HUDEP-2 (cell line): ENCODE measurements at regions not wholly inside any gene's neighbourhood (a gene's known extent, or its start where the extent isn't known, plus 50 kb on each side); places are given as distances from the start of the nearest gene placed in this dataset.
A peak's percentile ranks its signal among the peaks of the same experiment; 100 is the strongest.

Experiments
- DNase-seq, 76 experiments: peaks; one replicate each; lab custom pipeline; 2025; ENCODE audit not compliant: unreplicated experiment in 76 of 76; lab: John Stamatoyannopoulos, UW

DNA sequence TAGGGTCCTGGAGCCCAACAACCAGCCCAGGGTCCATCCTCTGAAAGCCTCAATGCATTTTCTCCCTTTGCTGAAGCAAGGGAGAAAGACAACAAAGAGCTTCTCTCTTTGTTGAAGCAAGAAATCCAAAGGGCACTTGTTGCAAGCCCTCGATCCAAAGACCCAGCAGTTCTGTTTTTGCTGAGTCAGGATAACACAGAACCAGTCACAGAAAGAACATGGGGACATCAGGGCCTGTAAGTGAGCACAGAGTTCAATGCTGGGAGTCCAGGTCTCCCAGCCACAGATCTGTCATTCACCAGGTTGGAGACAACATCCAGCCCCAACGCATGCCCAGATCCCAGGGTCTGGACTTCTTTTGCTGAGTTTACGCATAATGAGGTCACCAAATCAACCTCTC lies 315.8 kb upstream of the KLHL29 start:
- no peak for DNase-seq

DNA sequence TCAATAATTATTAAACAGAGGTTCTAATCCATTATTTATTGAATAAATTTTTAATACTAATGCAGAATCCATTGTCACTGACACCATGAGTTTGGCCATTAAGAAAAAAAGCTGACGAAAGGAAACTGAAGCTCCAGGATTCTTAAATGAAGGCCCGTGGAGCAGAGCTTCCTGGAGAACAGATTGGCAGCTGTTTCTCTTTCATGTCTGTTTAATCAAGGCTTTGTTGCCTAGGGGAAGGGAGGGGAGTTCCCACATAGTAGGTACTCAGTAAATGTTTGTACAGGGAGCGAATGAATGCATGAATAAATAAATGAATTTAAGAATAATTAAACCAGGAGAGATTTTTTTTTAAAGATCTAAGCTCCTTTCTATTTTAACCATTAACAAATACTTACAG lies 315.1 kb upstream of the KLHL29 start:
- no peak for DNase-seq

DNA sequence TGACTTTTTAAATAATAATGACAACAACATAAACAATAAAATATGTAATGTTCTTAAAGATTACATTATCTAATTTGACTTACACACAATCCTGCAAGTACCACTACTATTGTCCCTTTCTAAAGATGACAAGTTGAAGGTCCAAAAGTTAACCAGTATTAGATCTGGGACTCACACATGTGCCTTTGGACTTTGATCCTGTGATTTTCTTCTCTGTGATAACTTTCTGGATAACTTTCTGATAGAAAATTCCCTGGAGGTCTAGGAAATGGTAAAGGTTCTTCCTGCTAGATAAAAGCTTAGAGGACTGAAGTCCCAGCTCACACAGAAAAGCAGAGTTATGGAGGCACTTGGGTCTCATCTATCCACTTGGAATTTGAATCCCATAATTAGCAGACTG lies 311.9 kb upstream of the KLHL29 start:
- DNase-seq = no peak

DNA sequence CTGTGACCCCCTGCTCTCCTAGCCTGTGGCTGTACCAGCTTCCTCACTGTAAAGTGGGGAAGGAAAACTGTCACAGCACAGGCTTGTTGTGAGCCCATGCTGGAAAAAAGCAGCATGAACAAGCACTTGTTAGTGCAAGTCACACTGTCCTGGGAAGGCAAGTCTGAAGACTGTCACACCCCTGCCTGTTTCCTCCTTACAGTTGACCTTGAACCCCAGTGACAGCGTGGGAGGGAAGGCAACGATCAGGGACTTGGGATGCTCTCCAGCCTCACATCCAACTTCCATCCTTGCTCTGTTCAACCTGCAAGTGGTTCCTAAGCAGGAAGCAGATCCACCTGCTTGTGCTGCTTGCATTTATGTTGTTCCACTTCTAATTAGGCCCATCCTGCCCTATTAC lies 311.3 kb upstream of the KLHL29 start:
- DNase-seq = no peak

DNA sequence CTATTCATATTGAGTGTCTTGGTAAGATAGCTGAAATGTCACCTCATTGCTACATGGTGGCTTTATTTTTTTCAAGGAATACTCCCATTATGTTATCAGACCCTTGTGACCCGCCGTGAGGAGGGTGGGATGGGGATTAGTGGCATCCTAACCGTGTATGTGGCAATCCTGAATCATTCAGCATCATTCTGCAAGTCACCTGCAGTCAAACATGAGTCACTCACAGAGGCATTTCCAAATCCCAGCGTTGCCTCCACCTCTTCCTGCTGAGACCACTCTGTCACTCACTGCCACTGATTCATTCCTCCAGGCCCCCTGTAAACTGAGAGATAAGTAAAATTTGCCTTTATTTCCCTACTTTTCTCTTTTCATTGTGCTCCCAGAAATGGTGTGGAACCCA lies 307.4 kb upstream of the KLHL29 start:
- DNase-seq = no peak

DNA sequence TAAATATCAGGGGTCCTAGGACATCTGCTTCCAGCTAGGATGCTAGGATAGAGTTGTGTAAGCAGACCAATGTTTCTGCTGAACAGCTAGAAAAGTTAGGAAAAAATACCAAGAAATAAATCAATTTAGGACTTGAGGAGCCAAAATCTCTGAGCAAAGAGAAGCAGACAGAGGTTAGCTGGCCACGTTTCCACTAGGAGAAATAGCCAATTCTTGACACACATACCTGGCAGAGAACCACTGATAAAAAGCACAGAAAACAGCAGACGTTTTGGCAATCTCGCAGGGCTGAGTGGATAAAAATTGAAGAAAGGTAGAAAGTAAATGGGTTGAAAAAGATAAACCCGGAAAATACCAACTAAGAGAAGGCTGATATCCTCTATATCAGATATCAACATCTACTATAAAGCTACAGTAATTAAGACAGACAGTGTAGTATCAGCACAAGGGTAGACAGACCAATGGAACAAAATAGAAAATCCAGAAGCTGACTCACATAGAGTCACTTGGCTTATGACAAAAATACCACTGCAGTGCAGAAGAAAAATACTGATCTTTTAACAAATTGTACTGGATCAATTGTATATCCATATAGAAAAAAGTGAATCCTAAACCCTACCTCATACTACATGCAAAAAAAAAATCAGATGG lies 306.1 kb upstream of the KLHL29 start:
- DNase-seq = no peak

DNA sequence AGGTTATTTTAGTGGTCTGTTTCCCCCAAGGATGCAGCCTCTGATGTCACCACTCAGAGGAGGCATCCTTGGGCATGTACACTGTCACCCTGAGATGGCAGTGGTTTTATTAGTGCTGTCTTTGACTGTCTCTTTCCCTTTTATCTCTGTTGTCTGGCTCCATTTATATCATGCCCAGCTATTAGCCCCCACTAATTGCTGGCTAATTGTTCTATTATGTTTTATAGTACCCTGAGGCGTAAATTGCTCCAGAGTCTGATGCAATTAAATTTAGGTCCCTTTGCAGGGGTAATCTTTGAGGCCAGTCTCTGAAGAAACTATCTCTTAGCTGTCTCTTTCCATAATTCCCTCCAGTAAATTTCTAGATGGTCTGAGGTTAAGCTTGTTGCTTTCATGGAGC lies 301.0 kb upstream of the KLHL29 start:
- no peak for DNase-seq

DNA sequence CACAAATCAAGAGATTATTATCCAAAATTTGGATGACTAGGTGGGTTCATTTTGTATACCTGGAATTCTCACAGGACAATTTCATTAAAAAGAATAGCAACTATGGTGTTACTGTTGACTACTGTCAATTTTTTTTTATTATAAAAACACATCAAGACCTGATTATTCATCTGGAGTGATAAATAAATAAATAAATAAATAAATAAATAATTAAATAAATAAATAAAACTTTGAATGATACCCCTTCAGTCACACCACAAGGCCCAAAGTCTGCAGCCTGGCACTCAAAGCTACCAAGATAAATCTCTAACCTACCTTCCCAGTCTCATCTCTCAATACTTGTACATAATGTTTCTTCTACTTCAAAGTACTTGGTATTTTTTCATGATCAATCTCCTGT lies 294.0 kb upstream of the KLHL29 start:
- no peak for DNase-seq

DNA sequence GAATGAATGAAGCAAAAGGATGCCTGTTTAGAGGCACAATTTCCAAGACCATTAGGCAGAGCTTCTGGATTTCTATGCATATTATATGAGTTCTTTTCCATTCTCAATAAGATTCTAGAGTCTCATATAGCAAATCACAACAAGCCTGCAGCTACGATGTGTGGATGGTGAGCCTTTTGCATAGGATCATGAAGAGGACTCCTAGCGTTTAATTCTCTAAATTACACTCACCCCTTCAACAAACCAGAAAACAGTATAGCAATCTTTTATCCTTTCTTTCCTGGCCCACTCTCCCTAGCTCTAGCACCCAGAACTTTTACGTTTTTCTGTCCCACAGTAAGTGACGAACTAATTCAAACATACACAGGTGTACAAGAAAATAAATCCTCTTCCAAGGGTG lies 293.1 kb upstream of the KLHL29 start:
- DNase-seq = no peak

DNA sequence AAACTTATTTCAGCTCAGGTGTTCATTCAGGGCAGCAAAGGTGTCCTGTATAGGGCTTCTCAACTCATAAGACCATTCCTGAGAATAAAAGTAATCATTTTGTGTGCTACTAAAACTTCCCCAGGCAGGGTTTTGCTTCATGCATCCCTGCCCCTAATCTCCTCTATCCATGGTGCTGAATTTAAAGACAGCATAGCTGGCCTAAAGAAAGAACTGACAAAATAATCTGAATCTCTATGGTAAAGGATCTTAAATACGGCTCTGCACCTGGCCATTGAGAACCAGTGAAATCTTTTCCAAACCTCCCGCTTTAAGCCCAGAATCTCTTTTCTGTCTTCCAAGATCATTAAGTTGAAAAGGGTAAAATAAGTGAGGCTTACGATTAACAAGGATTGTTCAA lies 292.1 kb upstream of the KLHL29 start:
- DNase-seq = peak in 4 of 76 experiments; percentile 1 to 15 (median 3)

DNA sequence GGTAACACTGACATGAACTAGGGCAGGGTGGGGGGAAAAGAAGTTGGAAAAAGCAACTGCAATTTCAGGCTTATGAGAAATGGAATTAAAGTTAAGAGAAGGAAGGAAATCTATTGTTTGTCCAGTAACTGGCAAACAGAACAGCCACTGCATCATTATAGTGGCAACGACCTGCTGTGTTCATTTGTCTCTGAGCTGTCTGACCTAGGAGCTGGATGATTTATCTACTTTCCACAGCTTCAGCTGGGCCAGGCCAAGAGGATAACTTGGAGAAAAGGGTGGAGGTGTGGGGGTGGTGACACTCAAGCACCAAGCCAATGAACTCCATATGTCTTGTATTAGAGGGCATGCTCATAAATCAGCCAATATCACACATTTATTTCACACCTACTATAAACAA lies 291.5 kb upstream of the KLHL29 start:
- no peak for DNase-seq

DNA sequence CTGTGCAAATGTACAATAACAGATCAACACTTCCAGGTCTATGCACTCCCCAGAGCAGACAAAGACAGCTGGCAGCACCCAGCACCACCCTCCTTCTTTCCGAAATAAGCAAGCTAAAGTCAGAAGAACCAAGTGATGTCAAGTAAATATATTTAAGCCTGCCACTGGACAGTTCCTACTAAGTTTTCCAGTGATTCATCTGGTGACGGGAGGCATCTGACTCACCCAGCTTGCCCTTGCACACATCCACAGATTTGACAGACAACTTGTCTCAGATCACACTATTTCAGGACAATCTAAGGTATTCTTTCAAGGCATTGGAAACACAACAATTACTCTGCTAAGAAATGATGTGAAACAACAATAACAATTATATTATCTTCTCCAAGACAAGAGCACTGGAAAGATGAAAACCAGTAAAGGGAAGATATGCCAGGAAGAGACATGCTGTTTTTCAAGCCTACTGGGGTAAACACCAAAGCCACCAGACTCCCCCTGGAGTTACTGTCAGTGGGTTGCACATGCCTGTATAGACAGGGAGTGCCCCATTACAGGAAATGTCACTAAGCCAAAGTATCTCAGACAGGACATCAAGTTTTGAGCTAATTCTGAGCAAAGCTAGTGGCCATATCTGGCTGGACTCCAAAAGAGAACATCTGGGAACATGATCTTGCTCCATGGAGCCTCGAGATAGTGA lies 287.9 kb upstream of the KLHL29 start:
- DNase-seq = no peak

DNA sequence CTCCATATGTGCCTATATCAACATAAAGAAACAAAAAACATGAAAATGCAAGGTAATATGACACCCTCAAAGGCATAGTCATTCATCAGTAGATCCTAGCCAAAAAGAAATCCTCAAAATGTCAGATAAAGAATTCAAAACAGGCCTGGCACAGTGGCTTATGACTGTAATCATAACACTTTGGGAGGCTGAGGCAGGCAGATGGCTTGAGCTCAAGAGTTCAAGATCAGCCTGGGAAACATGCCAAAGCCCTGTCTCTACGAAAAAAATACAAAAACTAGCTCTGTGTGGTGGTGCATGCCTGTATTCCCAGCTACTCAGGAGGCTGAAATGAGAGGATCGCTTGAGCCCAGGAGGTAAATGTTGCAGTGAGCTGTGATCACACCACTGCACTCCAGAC lies 284.6 kb upstream of the KLHL29 start:
- DNase-seq = peak in 1 of 76 experiments; percentile 0

DNA sequence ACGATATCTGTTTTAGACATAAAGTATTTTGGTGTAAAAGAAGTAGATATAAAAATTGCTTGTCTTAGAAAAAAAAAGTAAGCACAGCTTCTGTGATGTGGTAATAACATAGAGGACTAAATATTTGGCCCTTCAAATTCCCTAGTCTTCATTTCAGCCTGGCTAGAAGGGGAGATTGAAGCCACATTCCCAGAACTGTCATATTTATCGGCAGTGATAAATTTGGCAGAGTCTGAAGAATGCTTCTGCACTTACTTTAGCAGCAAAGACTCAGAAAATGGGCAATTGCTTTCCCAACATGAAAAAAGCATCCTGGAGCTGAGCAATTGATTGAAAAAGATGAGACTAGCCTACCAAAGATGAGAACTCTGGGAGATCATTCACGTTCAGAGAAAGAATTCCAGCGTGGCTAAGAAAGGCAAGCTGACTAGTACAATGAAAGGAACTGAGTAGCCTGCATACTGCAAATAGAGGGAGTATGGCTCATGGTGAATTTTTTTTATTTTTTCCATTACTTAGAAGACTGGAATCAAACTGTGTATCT lies 278.7 kb upstream of the KLHL29 start:
- DNase-seq = no peak

DNA sequence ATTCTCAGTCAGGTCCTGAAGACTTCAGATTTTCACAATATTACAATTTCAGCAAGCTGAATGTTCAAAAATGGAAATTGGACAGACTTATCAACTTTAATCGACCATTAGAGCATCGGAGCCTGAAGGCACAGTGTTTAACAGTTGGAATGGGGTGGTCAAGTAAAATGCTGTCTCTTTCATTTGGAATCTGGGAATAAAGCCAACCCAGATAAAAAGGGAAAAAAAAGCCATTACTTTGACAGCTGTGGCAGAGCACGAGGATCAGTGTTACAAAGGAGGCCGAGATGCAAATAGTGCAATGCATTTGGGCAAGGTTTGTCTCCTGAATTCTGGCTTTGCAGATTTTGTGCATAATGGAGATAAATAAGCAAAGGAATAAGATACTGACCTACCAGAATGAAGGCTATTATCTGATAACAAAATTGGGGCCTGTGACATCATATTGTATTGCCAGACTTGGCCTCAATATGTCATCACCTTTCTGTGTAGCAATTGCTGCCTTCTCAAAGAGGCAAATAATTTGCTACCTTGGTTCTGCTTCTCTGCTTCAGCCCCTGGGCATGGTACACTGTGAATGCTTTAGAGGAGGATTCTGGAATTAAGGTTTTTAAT lies 277.5 kb upstream of the KLHL29 start:
- no peak for DNase-seq

DNA sequence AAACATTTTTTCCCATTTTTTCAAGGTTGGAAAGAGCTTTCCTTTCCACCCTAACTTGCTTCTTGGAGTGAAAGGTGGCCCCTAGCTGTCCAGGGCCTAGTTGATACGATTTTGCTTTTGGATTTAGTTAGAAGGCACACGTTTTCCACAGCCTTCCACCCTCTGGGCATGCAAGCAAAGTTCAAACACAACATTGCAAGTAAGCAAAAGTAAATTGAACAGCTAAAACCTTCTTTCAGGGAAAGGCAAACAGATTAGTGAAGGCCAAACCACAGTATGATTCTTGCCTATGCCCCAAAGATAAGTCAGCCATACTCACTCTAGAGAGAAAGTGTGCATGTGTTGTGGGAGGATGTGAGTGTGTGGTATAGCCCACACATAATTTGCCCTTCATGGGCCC lies 273.7 kb upstream of the KLHL29 start:
- no peak for DNase-seq

DNA sequence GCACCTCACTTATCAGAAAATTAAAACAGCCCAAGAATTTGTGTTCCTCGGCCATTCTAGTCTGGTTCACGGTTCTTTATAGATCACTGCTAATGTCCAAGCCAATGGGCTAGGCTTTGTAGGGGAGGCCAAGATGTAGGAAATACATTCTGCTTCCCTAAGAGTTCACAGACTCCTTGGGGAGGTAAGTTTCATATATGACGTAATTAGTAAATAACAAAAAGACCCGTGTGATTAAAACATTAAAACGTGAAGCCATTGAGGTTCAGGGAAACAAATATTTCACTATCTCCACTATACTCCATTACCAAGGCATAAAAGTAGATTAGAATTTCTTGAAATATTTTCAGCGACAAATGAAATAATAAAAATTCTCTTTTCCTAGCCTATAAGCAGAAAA lies 272.5 kb upstream of the KLHL29 start:
- no peak for DNase-seq

DNA sequence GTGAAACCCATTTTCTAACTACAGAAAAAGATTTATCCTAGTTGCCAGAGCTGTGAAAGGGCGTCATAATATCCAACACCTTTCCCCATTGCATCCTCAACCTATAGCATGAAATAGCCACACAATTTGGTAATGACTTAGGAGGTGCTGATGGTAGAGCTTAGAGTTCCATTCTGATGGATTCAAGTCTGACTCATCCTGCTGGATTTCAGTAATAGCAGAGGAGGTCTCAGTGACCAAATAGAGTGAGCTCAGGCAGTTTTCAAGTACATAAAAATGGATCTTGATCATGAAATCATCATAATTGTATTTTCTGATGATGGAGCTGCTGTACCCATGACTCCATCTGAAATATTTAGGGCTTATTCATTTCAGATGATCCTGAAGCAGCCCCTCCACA lies 270.7 kb upstream of the KLHL29 start:
- no peak for DNase-seq

DNA sequence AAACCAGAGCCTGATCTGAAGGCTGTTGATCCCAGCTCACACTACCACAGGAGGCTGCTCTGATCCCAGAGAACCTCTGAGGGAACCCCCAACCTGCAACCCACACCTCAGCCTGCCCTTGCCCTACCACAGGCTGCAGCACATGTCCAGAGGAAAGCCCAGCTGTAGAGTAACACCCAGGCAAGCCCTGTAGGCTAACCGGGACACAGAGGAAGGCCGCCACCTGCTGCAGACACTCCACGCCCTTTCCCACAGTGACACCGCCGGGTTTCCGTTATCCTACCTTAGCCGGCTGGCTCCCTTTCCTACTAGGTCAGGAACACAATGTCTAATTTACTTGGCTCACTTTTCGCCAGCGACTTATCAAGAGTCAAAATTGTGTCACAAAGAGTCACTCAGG lies 266.7 kb upstream of the KLHL29 start:
- DNase-seq = no peak

DNA sequence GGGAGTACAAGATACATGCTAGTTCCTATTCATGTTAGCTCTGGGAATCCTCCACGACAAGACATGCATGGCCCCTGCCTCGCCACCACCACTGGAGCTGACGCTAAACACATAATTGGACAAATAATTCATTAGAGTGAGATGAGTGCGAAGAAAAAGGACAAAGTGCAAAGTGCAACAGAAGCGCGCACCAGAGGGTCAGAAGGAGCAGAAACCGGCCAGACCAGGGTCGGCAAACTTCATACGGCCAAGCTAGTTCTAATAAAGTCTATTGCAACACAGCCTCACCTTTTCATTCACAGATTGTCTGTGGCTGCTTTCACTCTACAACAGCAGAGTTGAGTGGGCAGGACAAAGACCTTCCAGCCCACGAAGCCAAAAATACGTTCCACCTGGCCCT lies 266.1 kb upstream of the KLHL29 start:
- no peak for DNase-seq

DNA sequence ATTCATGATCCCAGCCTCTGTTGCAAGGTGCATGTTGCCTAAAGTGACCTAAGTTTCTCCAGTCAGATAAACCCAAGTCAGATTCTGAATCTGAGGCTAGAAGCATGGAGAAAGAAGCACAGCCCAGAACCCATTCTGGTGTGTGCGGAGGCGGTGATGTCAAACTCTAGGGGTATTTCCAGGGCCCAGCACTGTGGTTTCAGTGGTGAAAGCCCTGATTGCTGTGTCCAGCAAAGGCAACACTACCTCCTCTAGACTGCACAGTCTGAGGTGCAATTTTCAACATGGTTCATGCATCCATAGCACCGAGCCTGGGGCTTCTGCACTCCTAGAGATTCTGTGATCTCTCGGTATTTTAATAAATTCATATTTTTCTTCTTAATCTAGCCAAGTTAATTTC lies 264.8 kb upstream of the KLHL29 start:
- DNase-seq = no peak
